ENCODE measurements at regions not wholly inside any gene's neighbourhood (a gene's known extent, or its start where the extent isn't known, plus 50 kb on each side); places are given as distances from the start of the nearest gene placed in this dataset.
"Not testable (repeated sequence)": the region's sequence is repeated elsewhere in the genome, so short reads cannot be mapped to it uniquely, and the experiment has no call there.

DNA sequence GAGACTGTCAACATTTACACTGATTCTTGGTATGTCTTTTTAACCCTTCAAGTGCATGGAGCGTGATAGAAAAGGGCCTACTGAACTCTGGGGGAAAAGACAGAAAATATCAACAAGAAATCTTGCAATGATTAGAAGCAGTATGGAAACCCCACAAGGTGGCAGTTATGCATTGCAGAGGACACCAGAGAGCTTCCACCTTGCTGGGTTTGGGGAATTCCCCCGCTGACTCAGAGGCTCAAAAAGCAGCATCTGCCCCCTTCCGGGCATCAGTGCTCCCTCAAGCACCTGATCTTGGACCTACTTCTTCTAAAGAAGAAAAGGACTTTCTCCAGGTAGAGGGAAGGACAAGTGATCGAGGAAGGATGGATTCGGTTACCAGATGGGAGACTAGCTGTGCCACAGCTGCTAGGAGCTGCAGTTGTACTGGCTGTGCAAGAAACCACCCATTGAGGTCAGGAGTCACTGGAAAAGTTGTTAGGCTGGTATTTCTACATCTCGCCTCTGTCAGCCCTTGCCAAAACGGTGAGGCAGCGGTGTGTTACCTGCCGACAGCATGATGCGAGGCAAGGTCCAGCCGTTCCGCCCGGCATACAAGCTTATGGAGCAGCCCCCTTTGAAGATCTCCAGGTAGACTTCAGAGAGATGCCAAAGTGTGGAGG is 102.8 kb upstream of the OSBPL11 start:
- DNase-seq, result not testable (repeated sequence)

DNA sequence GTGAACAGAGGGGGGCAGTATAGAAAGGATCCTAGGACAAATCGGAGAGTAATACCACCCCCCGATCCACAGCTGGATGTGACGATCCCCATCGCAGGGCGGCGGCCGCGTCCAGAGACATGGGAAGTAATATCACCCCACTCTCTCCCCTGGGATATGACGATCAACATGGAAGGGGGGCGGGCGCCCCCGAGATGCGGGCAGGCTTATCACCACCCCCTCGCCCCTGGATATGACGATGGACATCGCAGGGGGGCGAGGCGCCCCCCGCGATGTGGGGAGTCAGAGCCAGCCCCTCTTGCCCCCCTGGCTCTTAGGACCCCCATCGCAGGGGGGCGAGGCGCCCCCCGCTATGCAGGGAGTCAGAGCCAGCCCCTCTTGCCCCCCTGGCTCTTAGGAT is 120.4 kb upstream of the OSBPL11 start:
- no peak for DNase-seq

DNA sequence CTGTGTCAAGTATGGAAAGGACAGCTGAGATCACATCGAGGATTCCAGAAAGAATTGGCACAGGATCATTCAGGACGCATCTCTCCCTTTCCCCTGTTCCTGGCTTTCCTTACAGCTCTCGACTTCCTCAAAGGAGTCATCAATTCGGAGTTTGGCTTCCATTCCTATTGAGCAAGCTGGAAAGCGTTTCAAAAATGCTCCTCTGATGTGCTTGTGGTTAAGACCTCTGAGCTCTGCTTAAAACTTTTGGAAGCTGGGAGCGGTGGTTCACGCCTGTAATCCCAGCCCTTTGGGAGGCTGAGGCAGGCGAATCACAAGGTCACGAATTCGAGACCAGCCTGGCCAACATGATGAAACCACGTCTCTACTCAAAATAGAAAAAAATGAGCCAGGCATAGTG is 136.9 kb upstream of the OSBPL11 start:
- not testable (repeated sequence) for DNase-seq

DNA sequence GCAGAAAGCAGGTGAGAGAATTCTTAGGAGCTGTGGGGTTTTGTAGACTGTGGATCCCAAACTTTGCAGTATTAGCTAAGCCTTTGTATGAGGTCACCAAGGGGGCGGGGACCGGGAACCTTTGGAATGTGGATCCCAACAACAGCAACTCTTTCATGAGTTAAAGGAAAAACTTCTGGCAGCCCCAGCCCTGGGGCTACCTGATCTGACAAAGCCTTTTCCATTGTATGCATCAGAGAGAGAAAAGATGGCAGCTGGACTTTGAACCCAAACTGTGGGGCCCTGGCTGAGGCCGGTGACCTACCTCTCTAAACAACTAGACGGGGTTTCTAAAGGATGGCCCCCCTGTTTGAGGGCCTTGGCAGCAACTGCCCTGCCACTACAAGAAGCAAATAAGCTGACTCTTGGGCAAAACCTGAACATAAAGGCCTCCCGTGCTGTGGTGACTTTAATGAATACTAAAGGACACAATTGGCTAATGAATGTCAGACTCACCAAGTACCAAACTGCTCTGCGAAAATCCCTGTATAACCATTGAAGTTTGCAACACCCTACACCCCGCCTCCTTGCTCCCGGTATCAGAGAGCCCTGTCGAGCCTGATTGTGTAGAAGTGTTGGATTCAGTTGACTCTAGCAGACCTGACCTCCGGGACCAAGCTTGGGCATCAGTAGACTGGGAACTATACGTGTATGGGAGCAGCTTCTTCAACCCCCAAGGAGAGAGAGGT is 146.9 kb upstream of the OSBPL11 start:
- not testable (repeated sequence) for DNase-seq

DNA sequence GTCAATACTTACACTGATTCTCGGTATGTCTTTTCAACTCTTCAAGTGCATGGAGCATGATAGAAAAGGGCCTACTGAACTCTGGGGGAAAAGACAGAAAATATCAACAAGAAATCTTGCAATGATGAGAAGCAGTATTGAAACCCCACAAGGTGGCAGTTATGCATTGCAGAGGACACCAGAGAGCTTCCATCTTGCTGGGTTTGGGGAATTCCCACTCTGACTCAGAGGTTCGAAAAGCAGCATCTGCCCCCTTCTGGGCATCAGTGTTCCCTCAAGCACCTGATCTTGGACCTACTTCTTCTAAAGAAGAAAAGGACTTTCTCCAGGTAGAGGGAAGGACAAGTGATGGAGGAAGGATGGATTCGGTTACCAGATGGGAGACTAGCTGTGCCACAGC is 147.5 kb upstream of the OSBPL11 start:
- DNase-seq, result peak; percentile 25

DNA sequence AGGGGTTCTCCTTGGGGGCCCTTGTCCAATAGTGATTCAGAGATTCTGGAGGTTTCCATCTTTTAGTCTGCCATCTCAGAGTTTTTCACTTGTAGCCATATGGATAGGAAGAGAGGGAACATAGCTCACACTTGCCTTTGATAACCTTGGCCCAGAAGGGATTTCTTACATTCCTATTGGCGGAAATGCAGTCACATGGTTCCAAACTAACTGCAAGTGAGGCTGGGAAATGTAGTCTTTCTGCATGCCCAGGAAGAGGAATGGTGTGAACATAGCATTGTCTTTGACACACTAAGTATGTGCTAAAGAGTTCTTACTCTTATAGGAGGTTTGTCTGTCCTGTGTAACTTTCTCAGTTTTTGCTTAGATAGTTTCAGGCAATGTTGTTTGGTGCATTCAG is 161.8 kb upstream of the OSBPL11 start:
- not testable (repeated sequence) for DNase-seq

DNA sequence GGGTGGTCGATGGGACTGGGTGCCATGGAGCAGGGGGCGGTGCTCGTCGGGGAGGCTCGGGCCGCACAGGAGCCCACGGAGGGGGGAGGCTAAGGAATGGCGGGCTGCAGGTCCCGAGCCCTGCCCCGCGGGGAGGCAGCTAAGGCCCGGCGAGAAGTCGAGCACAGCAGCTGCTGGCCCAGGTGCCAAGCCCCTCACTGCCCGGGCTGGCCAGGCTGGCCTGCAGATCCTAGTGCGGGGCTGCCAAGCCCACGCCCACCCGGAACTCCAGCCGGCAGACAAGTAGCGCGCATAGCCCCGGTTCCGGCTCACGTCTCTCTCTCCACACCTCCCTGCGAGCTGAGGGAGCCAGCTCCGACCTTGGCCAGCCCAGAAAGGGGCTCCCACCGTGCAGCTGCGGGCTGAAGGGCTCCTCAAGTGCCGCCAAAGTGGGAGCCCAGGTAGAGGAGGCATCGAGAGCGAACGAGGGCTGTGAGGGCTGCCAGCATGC is 163.4 kb upstream of the OSBPL11 start:
- DNase-seq, result not testable (repeated sequence)

DNA sequence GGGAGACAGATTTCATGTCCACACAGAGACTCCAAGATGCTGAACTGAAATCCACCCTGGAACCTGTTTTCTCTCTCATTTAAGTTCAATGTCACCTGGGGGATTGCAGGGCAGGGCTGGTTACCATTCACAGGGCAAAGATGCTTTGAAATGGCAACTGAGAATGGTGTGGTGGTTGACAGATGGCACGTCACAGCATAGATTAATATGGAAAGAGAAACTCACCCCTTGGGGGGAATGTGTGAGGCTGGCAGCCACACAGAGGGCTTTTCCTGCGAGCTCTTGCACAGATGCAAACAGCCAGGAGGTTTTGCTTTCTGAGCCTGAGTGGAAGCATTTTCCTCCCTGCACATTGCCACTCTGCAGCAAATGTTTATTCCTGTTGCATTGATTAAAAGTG is 167.3 kb upstream of the OSBPL11 start:
- DNase-seq, result not testable (repeated sequence)

DNA sequence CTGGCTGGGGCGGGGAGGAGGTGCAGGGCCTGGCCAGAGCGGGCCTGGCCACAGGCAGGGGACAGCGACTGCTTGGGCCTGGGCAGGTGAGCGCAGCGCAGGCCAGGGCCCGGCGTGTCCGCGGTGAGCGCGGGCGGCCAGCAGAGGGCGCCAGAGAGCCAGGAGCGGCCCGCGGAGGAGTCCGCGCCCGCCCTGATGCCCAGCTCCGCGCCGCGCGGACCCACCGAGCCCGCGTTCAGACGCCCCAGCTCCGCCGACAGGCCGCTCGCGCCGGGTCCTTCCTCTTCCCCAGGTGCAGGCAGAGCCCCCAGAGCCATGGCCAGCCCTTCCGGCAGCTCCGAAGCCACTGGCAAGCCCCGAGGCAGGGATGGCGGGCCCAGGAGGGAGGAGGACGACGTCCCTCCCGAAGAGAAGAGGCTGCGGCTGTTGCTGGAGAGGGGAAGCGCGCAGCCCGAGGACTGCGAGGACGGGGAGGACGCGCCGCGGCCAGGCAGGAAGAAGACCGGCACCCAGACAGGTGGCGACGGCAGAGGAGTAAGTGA is 171.1 kb upstream of the OSBPL11 start:
- DNase-seq, result peak; percentile 50

DNA sequence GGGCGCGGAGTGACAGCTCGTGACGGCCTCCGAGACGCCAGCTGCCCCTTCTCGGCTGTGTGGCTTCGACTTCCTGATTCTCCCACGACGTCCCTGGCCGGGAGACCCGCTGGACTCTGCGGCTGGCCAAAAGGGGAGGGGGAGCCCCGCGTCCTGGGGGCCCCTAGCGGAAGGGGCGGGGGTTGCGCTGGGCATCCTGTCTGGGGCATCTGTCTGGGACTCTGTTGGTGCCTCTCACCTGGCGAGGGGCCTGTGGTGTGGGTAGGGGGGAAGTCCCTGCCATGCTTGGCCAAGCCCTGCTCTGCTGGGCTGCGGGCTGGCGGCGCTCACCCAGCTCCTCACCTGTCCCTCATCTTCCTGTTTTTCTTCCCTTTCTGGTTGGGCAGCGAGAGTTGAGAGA is 171.6 kb upstream of the OSBPL11 start:
- DNase-seq, result not testable (repeated sequence)

DNA sequence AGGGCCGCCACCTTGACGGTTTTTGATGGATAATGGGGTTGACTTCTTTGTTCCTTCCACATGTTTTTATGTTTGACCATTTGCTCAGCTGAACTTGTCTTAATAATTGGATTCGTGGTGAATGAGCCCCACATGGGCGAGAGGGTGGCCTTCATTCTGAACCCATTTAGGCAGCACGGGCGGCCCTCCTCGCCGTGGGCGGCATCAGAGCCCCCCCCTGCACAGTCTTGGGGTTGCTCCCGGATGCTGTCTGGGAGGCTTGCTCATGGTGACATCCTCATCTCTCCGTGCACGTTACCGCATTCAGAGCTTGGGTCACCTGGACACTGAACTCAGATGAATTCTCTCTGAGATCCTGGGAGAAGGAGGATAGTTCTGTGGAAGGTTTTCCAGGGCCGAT is 172.3 kb upstream of the OSBPL11 start:
- DNase-seq, result no peak

DNA sequence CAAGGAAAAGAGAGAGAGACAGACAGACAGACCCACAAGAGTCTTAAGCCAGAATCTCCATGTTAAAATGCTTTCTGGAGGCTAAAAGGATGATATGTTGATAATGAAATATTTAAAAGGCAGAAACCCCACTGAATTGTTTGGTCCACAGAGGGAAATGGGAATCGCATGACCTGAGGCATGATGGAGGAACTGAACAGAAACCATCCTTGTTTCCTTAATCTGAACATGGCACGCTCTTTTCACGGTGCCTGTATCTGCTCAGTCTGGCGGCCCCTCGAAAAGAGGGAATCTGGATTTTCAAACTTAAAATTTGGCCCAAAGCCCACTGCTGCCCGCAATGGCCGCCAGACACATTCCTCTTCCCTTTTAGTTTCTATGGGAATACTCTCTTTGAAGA is 173.5 kb upstream of the OSBPL11 start:
- not testable (repeated sequence) for DNase-seq

DNA sequence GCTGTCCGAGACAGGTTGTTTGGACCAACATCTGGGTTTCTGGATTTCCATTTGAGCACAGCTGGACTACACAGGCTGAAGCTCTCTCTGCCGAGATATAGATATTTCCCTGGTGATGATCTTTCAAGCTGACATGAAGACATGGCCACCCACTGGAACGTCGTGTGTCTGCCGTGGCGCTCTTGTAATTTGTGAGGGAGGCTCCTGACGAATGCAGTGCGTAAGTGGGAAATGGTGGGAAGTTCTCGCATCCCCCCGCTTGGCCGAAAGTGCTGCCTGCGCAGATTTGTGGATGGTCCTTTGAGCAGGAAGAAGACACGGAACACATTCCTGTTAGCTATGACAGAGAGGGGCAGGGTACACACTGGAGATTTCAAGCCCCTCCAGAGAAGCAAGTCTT is 176.2 kb upstream of the OSBPL11 start:
- DNase-seq, result not testable (repeated sequence)

DNA sequence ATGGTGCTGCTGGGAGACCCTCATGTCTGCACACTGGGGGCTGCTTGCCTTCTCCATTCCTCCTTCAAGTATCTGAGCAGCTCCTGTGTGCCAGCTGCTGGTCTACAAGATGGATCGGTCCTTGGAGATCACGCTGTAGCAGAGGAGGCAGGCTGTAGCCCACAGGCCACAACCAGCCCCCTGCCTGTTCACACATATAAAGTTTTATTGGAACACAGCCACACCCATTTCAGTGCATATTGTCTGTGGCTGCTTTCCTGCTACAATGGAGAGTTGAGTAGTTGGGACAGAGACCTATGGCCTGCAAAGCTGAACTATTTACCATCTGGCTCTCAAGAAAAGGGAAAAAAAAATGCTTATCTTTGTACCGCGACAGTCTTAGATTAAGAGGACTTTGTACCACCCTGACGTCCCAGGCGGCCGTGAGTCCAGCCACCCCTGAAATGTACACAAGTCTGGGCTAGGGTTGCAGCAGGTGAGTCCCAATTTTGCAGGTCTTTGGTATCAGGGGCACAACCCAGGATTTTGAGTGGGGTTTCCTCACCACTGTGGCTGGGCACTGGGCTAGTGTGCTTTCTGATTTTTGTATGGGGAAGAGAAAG is 179.2 kb upstream of the OSBPL11 start:
- DNase-seq, result not testable (repeated sequence)

DNA sequence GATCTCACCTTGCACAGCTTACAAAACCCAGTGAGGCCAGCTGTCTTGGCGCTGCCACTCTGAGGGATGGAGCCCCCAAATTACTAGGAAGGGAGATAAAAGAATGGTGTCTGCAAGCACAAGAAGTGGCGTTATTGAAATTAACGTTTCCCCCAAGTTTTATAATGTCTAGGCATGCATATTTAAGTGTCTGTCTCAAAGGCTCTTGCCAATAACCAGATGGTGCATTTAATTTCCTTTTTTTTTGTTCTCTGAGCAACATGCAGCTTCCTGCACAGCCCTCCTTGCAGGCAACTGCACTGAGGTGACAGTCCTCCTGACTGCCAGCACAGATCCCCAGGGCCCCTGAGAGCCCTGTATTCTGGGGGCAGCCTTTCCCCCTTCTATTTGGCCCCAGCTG is 179.8 kb upstream of the OSBPL11 start:
- not testable (repeated sequence) for DNase-seq

DNA sequence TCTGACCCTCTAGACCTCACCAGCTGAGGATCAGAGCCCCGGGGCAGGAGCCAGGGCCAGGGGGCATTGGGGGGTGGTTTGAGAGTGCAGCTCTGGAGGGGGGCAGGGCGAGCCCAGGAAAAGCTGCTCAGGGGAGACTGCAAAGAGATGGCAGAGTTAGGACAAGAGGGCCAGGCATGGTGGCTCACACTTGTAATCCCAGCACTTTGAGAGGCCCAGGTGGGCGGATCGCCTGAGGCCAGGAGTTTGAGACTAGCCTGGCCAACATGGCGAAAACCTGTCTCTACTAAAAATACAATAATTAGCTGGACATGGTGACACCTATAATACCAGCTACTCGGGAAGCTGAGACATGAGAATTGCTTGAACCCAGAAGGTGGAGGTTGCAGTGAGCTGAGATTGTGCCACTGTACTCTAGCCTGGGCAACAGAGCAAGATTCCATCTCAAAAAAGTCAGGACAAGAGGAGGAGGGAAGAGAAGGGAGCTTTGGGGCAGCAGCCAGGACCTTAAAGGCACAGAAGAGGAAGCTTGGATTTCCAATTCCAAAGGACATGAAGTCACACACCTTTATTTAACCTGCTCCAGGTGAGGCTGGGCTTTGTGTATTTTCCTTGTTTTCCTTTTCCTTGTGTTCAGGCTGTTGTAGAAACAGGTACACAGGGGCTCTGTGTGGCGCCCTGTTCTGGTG is 180.5 kb upstream of the OSBPL11 start:
- not testable (repeated sequence) for DNase-seq

DNA sequence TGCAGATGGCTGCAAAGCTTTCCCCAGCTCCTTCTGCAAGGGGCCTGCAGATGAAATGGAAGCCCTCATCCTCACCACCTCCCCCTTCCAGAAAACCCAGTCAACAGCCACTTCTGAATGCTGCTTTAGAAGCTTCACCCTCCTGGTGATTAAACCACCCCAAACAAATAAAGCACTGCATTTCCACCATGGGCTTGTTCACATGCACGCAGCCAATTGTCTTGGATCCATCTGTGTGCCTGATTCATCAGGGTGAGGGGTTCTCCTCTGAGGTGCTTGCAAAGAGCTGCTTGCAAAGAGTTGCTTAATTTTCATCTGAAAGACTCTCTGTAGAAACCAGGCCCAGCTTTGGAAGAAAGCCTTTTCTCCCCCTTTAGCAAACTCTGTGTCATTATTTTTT is 184.0 kb upstream of the OSBPL11 start:
- DNase-seq, result not testable (repeated sequence)

DNA sequence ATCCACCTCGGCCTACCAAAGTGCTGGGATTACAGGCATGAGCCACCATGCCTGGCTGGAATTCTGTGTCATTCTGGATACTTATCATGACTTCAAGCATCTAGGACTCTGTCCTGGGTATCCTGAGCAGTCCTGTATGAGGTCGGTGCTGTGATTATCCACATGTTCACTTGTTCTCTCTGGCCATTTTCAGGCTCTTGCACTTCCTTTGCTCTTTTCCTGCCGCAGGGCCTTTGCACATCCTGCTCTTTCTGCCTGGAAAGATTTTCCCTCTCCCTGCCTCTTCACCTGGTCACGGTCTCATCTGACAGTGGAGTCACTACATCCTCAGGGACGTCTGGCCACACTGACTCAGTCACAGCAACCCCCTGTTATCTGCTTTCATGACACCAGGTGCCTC is 184.6 kb upstream of the OSBPL11 start:
- not testable (repeated sequence) for DNase-seq

DNA sequence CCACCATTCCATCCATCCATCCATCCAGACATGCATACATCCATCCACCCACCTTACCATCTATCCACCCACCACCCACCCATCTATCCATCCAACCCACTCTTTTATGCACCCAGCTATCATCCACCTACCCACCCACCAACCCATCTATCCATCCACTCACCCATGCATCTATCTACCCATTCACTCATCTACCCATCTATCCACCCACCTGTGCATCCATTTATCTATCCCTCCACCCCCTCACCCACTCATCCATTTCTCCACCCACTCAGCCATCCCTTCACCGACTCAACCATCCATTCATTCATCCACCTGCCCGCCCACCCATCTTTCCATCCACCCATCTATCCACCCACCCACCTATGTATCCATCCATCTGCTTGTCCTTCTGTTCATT is 186.4 kb upstream of the OSBPL11 start:
- DNase-seq, result not testable (repeated sequence)

DNA sequence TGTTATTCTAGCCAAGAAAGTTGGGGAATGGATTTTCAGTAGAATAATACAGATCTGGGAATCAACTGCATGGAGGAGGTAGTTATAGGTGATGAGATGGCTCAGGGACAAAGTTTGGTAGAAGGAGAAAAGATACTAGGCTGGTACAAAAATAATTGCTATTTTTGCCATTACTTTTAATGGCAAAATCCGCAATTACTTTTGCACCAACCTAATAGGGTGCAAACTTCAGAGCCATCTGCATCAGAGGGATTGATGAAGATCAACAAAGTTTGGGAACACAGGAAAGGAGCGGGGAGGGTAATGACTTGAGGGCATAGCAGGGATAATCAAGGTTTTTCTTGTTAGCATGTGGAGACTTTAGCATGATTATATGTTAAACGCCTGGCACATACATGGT is 178.7 kb upstream of the ROPN1B start:
- not testable (repeated sequence) for DNase-seq

DNA sequence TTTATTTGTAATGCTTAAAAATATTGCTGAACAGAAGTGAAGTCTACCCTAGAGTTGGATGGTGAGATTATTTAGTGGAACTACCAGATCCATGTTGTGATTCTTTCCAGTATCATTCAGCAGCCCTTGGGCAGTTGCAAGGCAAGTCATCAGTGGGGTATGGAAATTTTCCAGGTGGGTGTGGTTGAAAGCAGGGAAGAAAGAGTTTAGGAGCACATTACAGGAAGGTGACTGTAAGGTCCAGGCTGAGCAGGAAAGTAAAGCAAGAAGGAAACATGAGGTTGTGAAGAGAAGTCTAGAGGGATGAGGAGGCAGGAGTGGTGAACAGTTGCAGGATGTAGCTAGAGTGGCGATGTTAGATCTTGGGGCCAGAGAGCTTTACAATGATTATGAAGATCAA is 178.0 kb upstream of the ROPN1B start:
- DNase-seq, result not testable (repeated sequence)

DNA sequence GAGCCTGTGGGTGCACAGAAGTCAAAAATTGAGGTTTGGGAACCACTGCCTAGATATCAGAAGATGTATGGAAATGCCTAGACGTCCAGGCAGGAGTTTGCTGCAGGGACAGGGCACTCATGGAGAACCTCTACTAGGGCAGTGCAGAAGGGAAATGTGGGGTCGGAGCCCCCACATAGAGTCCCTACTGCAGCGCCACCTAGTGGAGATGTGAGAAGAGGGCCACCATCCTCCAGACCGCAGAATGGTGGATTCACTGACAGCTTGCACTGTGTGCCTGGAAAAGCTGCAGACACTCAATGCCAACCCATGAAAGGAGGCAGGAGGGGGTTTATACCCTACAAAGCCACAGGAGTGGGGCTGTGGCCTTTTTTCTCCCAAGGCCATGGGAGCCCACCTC is 159.0 kb upstream of the ROPN1B start:
- DNase-seq, result not testable (repeated sequence)

DNA sequence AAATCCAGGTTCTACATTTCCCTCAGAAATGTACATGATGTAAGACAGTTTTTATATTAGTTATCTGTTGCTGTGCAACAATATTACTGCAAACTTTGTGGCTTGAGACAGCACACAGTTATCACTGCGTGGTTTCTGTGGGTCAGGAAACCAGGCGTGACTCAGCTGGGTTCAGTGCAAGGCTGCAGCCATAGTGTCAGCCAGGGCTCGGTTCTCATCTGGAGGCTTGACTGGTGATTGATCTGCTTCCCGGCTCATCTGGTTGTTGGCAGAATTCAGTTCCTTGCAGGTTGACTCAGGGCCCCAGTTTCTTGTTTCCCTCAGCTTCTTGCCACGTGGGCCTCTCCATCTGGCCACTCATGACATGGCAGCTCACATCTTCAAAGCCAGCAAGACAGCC is 146.8 kb upstream of the ROPN1B start:
- peak; percentile 50 for DNase-seq

All from T1000 (cell line).